GM19238 (cell line): ENCODE measurements at regions not wholly inside any gene's neighbourhood (a gene's known extent, or its start where the extent isn't known, plus 50 kb on each side); places are given as distances from the start of the nearest gene placed in this dataset.

Source experiments
- DNase-seq: peaks from one replicate; pipeline ENCODE4 v3.0.0; 2011; ENCODE audit warnings: low spot score; ENCODE audit not compliant: insufficient read length

GRCh38 chr2:160672211-160672610 is 178.6 kb upstream of the RBMS1 start:
- no peak for DNase-seq

GRCh38 chr2:160674146-160674750 is 180.6 kb upstream of the RBMS1 start:
- DNase-seq = no peak

- DNase-seq = no peak
Observed at GRCh38 chr2:160679686-160680085, 186.1 kb upstream of the RBMS1 start.

- no peak for DNase-seq
Observed at GRCh38 chr2:160680294-160680693, 186.7 kb upstream of the RBMS1 start.

GRCh38 chr2:160680974-160681373 is 187.4 kb upstream of the RBMS1 start:
- no peak for DNase-seq

- no peak for DNase-seq
Observed at GRCh38 chr2:160683206-160683605, 189.6 kb upstream of the RBMS1 start.

GRCh38 chr2:160687629-160688028 is 194.0 kb upstream of the RBMS1 start:
- DNase-seq = no peak

- no peak for DNase-seq
Observed at GRCh38 chr2:160689441-160689840, 195.8 kb upstream of the RBMS1 start.

- no peak for DNase-seq
Observed at GRCh38 chr2:160694221-160694620, 200.6 kb upstream of the RBMS1 start.

- DNase-seq = no peak
Observed at GRCh38 chr2:160694631-160695030, 201.0 kb upstream of the RBMS1 start.

- DNase-seq = no peak
Observed at GRCh38 chr2:160695402-160696086, 201.9 kb upstream of the RBMS1 start.

- no peak for DNase-seq
Observed at GRCh38 chr2:160696087-160696452, 202.5 kb upstream of the RBMS1 start.

- DNase-seq = no peak
Observed at GRCh38 chr2:160697817-160698216, 204.2 kb upstream of the RBMS1 start.

GRCh38 chr2:160700021-160700814 is 206.6 kb upstream of the RBMS1 start:
- DNase-seq = no peak

GRCh38 chr2:160701822-160702221 is 208.2 kb upstream of the RBMS1 start:
- DNase-seq = no peak

- no peak for DNase-seq
Observed at GRCh38 chr2:160702754-160703153, 209.1 kb upstream of the RBMS1 start.

- DNase-seq = no peak
Observed at GRCh38 chr2:160703648-160704585, 210.3 kb upstream of the RBMS1 start.

GRCh38 chr2:160715428-160715827 is 221.8 kb upstream of the RBMS1 start:
- no peak for DNase-seq

GRCh38 chr2:160719116-160719515 is 225.5 kb upstream of the RBMS1 start:
- DNase-seq = no peak

GRCh38 chr2:160720098-160720497 is 226.5 kb upstream of the RBMS1 start:
- no peak for DNase-seq
